ENCODE measurements at regions not wholly inside any gene's neighbourhood (a gene's known extent, or its start where the extent isn't known, plus 50 kb on each side); places are given as distances from the start of the nearest gene placed in this dataset.

GRCh38 chr4:35503435-35503834, 740.9 kb downstream of the ARAP2 start:
- no peak for TF ChIP-seq CTCF (IDR thresholded peaks at IDR 0.05)
- TF ChIP-seq POLR2A (IDR thresholded peaks at IDR 0.05) = no peak

Measured in right lobe of liver (tissue), 4 donors.